Transverse colon (tissue), 4 donors: ENCODE measurements at regions not wholly inside any gene's neighbourhood (a gene's known extent, or its start where the extent isn't known, plus 50 kb on each side); places are given as distances from the start of the nearest gene placed in this dataset.

Experiments used
- DNase-seq: peaks from one replicate; pipeline ENCODE4 v3.0.0-alpha.2; 2019
- H3K27ac ChIP-seq, 4 donors: fragments of 200-600 bp; sonication (generic); 2 replicates each; pipeline ENCODE4 v1.5.1; 2016 to 2018; ENCODE audit warnings: inconsistent platforms in 4 of 4
- H3K27me3 ChIP-seq: fragments of 200-600 bp; sonication (generic); 2 replicates; pipeline ENCODE4 v1.5.1; 2017; ENCODE audit warnings: inconsistent platforms
- H3K36me3 ChIP-seq, 4 donors: fragments of 200-600 bp; sonication (generic); 2 replicates each; pipeline ENCODE4 v1.5.1; 2017 to 2019; ENCODE audit warnings: inconsistent platforms in 4 of 4
- H3K4me1 ChIP-seq, 4 donors: fragments of 200-600 bp; sonication (generic); 2 replicates each; pipeline ENCODE4 v1.5.1; 2017 to 2020; ENCODE audit warnings: inconsistent platforms in 4 of 4
- H3K4me3 ChIP-seq, 4 donors: fragments of 200-600 bp; sonication (generic); 1 replicate in 1 of 4; 2 replicates in 3 of 4; pipeline versions ENCODE4 v1.5.1 to v1.6.1; 2017 to 2019; ENCODE audit warnings: inconsistent platforms in 4 of 4
- H3K9me3 ChIP-seq, 2 donors: fragments of 200-600 bp; sonication (generic); 2 replicates each; pipeline ENCODE4 v1.5.1; 2017 to 2019; ENCODE audit warnings: inconsistent platforms in 2 of 2
- CTCF ChIP-seq, 5 experiments: fragments of 200-600 bp in 3 of 5; fragments of 450-650 bp in 2 of 5; sonication (generic) in 3 of 5; IDR thresholded peaks; 1 replicate in 2 of 5; 2 replicates in 3 of 5; pipeline ENCODE4 v1.5.1; 2016 to 2017; ENCODE audit warnings: antibody characterized with exemption in 5 of 5, inconsistent platforms in 3 of 5, mild to moderate bottlenecking in 2 of 5, moderate library complexity in 1 of 5
- EP300 ChIP-seq: sonication (generic); formaldehyde crosslinking; IDR thresholded peaks from one replicate; pipeline ENCODE4 v1.6.1; 2017; ENCODE audit warnings: antibody characterized with exemption, low read depth
- POLR2A ChIP-seq: fragments of 450-650 bp; IDR thresholded peaks from one replicate; pipeline ENCODE4 v1.6.1; 2016; ENCODE audit warnings: antibody characterized with exemption, mild to moderate bottlenecking, moderate library complexity
- POLR2AphosphoS5 ChIP-seq, 3 donors: sonication (generic); formaldehyde crosslinking; IDR thresholded peaks; one replicate each; pipeline ENCODE4 v1.6.1; 2016; ENCODE audit warnings: antibody characterized with exemption in 3 of 3
- WGBS, 2 donors: methylation state at CpG; one replicate each; pipeline ENCODE4 v1.1.5; 2018; ENCODE audit warnings: low coverage in 1 of 2; 5-methylcytosine and 5-hydroxymethylcytosine counted together
- in situ Hi-C, 4 donors: fragments of 200-750 bp; cut with MboI; loops; one replicate each; pipeline versions ENCODE4 v1.15.0 to v1.15.1; 2017; ENCODE audit warnings: low sequenced_read_pairs in 3 of 4, low pct_ligation_motif_present in 1 of 4, low pct_unique_long_range_greater_than_20kb in 1 of 4
- intact Hi-C: fragments of 100-400 bp; cut with DNase I; formaldehyde crosslinking; loops from one replicate; pipeline ENCODE4 v1.15.1; 2023; ENCODE audit warnings: low total_unique reads

- H3K4me1 ChIP-seq, result no peaks in the 10 kb centered on the region
- in situ Hi-C loops (no loop called here), intact Hi-C loops (no loop called here)
- H3K9me3 ChIP-seq, result no peaks in the 10 kb centered on the region
- DNase-seq, result no peak
- TF ChIP-seq EP300, result no peak
- no peak for TF ChIP-seq CTCF (IDR thresholded peaks at IDR 0.05)
- TF ChIP-seq POLR2AphosphoS5 (IDR thresholded peaks at IDR 0.05), result no peak
- no peak for TF ChIP-seq POLR2A
- H3K36me3 ChIP-seq, result no peaks in the 10 kb centered on the region
- H3K4me3 ChIP-seq, result no peak overlapping the region
- H3K27me3 ChIP-seq, result no peaks in the 10 kb centered on the region
- WGBS, 2 donors, result 20 to 77% methylated on average over 1 to 3 of the region's 3 CpGs
- no peak overlapping the region for H3K27ac ChIP-seq
These were observed 324.9 kb upstream of the SPRY2 start for GRCh38 chr13:80665792-80666333.

- TF ChIP-seq CTCF (IDR thresholded peaks at IDR 0.05) (no peak), EP300 (no peak), POLR2AphosphoS5 (IDR thresholded peaks at IDR 0.05) (no peak), POLR2A (no peak)
- H3K4me3 ChIP-seq, result no peak overlapping the region
- no peaks in the 10 kb centered on the region for H3K27me3 ChIP-seq
- no peaks in the 10 kb centered on the region for H3K36me3 ChIP-seq
- DNase-seq, result no peak
- intact Hi-C loops, result no loop called here
- in situ Hi-C loops, result no loop called here
- no peaks in the 10 kb centered on the region for H3K4me1 ChIP-seq
- no peaks in the 10 kb centered on the region for H3K9me3 ChIP-seq
- no peak overlapping the region for H3K27ac ChIP-seq
These were observed 324.0 kb upstream of the SPRY2 start for GRCh38 chr13:80664950-80665349.

- Histone ChIP-seq H3K4me3 (no peak overlapping the region), H3K27me3 (no peaks in the 10 kb centered on the region), H3K36me3 (no peaks in the 10 kb centered on the region), H3K27ac (no peak overlapping the region), H3K9me3 (no peaks in the 10 kb centered on the region), H3K4me1 (no peaks in the 10 kb centered on the region)
- intact Hi-C loops, result no loop called here
- in situ Hi-C loops, result no loop called here
- DNase-seq, result no peak
- 63 to 76% methylated on average over 1 of the region's 1 CpG for WGBS, 2 donors
- TF ChIP-seq POLR2AphosphoS5 (IDR thresholded peaks at IDR 0.05) (no peak), CTCF (IDR thresholded peaks at IDR 0.05) (no peak), POLR2A (no peak), EP300 (no peak)
These were observed 322.9 kb upstream of the SPRY2 start for GRCh38 chr13:80663788-80664187.

GRCh38 chr13:80658705-80659104, 317.8 kb upstream of the SPRY2 start:
- WGBS, 2 donors, result 95% methylated on average over 16 of the region's 16 CpGs; no CpG with 5 or more reads in 1 of the 2 donors
- no peak for TF ChIP-seq CTCF (IDR thresholded peaks at IDR 0.05)
- no peak for TF ChIP-seq EP300
- TF ChIP-seq POLR2AphosphoS5 (IDR thresholded peaks at IDR 0.05), result no peak
- TF ChIP-seq POLR2A, result no peak
- in situ Hi-C loops, result no loop called here
- no peaks in the 10 kb centered on the region for H3K9me3 ChIP-seq
- H3K27me3 ChIP-seq, result no peaks in the 10 kb centered on the region
- H3K36me3 ChIP-seq, result no peaks in the 10 kb centered on the region
- no peaks in the 10 kb centered on the region for H3K4me1 ChIP-seq
- no peak overlapping the region for H3K27ac ChIP-seq
- H3K4me3 ChIP-seq, result no peak overlapping the region
- DNase-seq, result no peak
- intact Hi-C loops, result no loop called here
